ENCODE measurements at regions not wholly inside any gene's neighbourhood (a gene's known extent, or its start where the extent isn't known, plus 50 kb on each side); places are given as distances from the start of the nearest gene placed in this dataset.

- no peak for TF ChIP-seq CTCF (IDR thresholded peaks at IDR 0.05 in 4 of 5, conservative IDR thresholded peaks at IDR 0.05 in 1 of 5)
- no peak for TF ChIP-seq POLR2A (IDR thresholded peaks at IDR 0.05)
Measured at GRCh38 chr5:156052656-156053055, 274.3 kb upstream of the SGCD start.

Data from gastrocnemius medialis (tissue), 4 donors.